Esophagus squamous epithelium (tissue), 5 donors: ENCODE measurements at regions not wholly inside any gene's neighbourhood (a gene's known extent, or its start where the extent isn't known, plus 50 kb on each side); places are given as distances from the start of the nearest gene placed in this dataset.
A peak's percentile ranks its signal among the peaks of the same experiment; 100 is the strongest.

Experiments
- DNase-seq: peaks from one replicate; lab custom pipeline; 2025; lab: John Stamatoyannopoulos, UW
- H3K27ac ChIP-seq, 4 donors: fragments of 200-600 bp; sonication (generic); one replicate each; pipeline ENCODE4 v1.5.1; 2016 to 2019; ENCODE audit warnings: mild to moderate bottlenecking in 1 of 4
- H3K27me3 ChIP-seq, 4 donors: fragments of 200-600 bp; sonication (generic); 1 replicate in 3 of 4; 2 replicates in 1 of 4; pipeline versions ENCODE4 v1.5.1 to v1.6.0; 2017 to 2021; ENCODE audit warnings: antibody characterized with exemption in 1 of 4
- H3K36me3 ChIP-seq, 3 donors: fragments of 200-600 bp; sonication (generic); one replicate each; pipeline ENCODE4 v1.5.1; 2016 to 2019
- H3K4me1 ChIP-seq, 3 donors: fragments of 200-600 bp; sonication (generic); one replicate each; pipeline ENCODE4 v1.5.1; 2017 to 2019
- H3K4me3 ChIP-seq, 4 donors: fragments of 200-600 bp; sonication (generic); 1 replicate in 3 of 4; 2 replicates in 1 of 4; pipeline ENCODE4 v1.5.1; 2016 to 2019; ENCODE audit warnings: mild to moderate bottlenecking in 2 of 4, moderate library complexity in 1 of 4
- H3K9me3 ChIP-seq, 3 donors: fragments of 200-600 bp; sonication (generic); one replicate each; pipeline ENCODE4 v1.5.1; 2016 to 2019
- POLR2A ChIP-seq, 4 donors: fragments of 450-650 bp; IDR thresholded peaks; one replicate each; pipeline ENCODE4 v1.6.1; 2017; ENCODE audit warnings: antibody characterized with exemption in 4 of 4, mild to moderate bottlenecking in 4 of 4, moderate library complexity in 3 of 4
- WGBS, 2 donors: methylation state at CpG; one replicate each; pipeline ENCODE4 v1.1.5; 2018; 5-methylcytosine and 5-hydroxymethylcytosine counted together
- intact Hi-C: fragments of 100-400 bp; cut with DNase I; formaldehyde crosslinking; loops from one replicate; pipeline ENCODE4 v1.15.0; 2022
- TF ChIP-seq, protein P1 (sequence below), 6 experiments: fragments of 450-650 bp in 4 of 6; fragments of 200-600 bp in 2 of 6; sonication (generic) in 2 of 6; IDR thresholded peaks; one replicate each; pipeline ENCODE4 v1.5.1; 2016 to 2019; ENCODE audit warnings: antibody characterized with exemption in 6 of 6, mild to moderate bottlenecking in 4 of 6, moderate library complexity in 4 of 6
- donor health status: DM: yes; HTN: yes; CAD: no.

- Histone ChIP-seq H3K27me3 (peaks cover 0 to 2% (median 0%) of the 10 kb centered on the region in 4 donors), H3K36me3 (no peaks in the 10 kb centered on the region), H3K4me3 (no peak overlapping the region), H3K27ac (no peak overlapping the region), H3K9me3 (no peaks in the 10 kb centered on the region), H3K4me1 (peaks cover 0 to 16% (median 0%) of the 10 kb centered on the region in 3 donors)
- no peak for TF ChIP-seq POLR2A (IDR thresholded peaks at IDR 0.05)
- TF ChIP-seq, protein P1, sequence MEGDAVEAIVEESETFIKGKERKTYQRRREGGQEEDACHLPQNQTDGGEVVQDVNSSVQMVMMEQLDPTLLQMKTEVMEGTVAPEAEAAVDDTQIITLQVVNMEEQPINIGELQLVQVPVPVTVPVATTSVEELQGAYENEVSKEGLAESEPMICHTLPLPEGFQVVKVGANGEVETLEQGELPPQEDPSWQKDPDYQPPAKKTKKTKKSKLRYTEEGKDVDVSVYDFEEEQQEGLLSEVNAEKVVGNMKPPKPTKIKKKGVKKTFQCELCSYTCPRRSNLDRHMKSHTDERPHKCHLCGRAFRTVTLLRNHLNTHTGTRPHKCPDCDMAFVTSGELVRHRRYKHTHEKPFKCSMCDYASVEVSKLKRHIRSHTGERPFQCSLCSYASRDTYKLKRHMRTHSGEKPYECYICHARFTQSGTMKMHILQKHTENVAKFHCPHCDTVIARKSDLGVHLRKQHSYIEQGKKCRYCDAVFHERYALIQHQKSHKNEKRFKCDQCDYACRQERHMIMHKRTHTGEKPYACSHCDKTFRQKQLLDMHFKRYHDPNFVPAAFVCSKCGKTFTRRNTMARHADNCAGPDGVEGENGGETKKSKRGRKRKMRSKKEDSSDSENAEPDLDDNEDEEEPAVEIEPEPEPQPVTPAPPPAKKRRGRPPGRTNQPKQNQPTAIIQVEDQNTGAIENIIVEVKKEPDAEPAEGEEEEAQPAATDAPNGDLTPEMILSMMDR (IDR thresholded peaks at IDR 0.05) = no peak
- DNase-seq = no peak
- intact Hi-C loops = no loop called here
- WGBS, 2 donors = 52 to 65% methylated on average over 2 of the region's 2 CpGs
These were observed 61.4 kb downstream of the TMEM100 start for GRCh38 chr17:55661256-55661758.

DNA sequence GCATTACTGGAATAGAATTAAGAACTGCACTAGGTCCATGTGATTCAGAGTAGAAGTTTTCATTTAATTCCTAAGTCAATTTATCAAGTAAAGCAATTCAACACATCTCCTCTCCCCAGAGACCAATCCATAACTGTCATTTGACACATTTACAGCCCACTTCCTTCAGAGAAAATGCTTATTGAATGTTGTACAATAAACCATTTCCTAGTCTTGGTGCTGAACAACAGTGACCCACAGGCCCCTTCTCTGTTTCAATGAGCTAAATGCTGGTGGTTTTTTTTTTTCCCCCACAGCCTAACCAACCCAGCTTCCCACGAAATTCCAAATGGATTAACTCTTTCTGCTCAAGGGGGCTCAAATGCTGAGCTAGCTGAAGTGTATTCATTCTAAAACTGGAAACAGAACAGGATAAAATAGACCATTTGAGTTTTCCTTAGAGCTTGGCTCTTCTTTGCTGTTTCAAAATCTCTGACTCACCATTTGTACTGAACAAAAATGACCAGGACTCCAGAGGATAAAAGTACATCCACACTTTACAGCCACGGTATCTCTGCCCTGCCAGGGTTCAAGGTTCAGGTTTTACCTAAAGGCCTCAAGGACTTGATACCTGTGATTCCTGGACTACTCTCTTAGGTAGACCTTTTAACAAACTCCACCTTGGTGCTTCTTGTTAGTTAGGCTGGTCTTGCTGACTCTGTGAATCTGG, 62.3 kb downstream of the TMEM100 start:
- Histone ChIP-seq H3K27ac (peak overlapping the region in 3 of 4 donors; percentile 19 to 50 (median 38)), H3K9me3 (no peaks in the 10 kb centered on the region), H3K36me3 (no peaks in the 10 kb centered on the region), H3K4me3 (no peak overlapping the region), H3K27me3 (peaks cover 0 to 2% (median 0%) of the 10 kb centered on the region in 4 donors), H3K4me1 (peaks cover 0 to 16% (median 0%) of the 10 kb centered on the region in 3 donors)
- TF ChIP-seq, protein P1 (IDR thresholded peaks at IDR 0.05) = no peak
- TF ChIP-seq POLR2A (IDR thresholded peaks at IDR 0.05) = no peak
- DNase-seq = no peak
- intact Hi-C loops = no loop called here
- 18 to 27% methylated on average over 2 of the region's 2 CpGs for WGBS, 2 donors

DNA sequence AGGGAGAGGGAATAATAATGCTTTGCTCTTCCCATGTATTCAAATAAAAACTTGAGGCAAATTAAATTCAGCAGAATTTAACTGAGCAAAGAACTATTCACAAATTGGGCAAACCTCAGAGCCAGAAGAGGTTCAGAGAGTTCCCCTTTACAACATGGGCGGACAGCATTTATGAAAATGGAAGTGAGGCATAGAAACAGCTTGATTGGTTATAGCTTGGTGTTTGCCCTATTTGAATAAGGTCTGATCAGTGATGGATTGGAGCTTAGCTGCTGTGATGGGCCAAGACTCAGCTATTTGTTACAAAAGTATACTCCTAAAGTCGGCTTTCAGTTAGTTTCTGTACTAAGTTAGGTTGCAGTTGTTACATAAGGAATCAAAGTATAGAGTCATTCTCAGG, 63.0 kb downstream of the TMEM100 start:
- TF ChIP-seq, protein P1 (IDR thresholded peaks at IDR 0.05) = no peak
- Histone ChIP-seq H3K27me3 (peaks cover 0 to 2% (median 0%) of the 10 kb centered on the region in 4 donors), H3K4me3 (no peak overlapping the region), H3K9me3 (no peaks in the 10 kb centered on the region), H3K27ac (peak overlapping the region in 3 of 4 donors; percentile 19 to 30 (median 29)), H3K4me1 (peaks cover 0 to 16% (median 0%) of the 10 kb centered on the region in 3 donors), H3K36me3 (no peaks in the 10 kb centered on the region)
- 63 to 71% methylated on average over 2 of the region's 2 CpGs for WGBS, 2 donors
- no peak for DNase-seq
- intact Hi-C loops = no loop called here

- no peaks in the 10 kb centered on the region for H3K36me3 ChIP-seq
- intact Hi-C loops = no loop called here
- no peak overlapping the region for H3K27ac ChIP-seq
- H3K27me3 ChIP-seq = peaks cover 0 to 2% (median 0%) of the 10 kb centered on the region in 4 donors
- TF ChIP-seq, protein P1 (IDR thresholded peaks at IDR 0.05) = no peak
- no peak for TF ChIP-seq POLR2A (IDR thresholded peaks at IDR 0.05)
- no peak for DNase-seq
- peaks cover 0 to 14% (median 0%) of the 10 kb centered on the region in 3 donors for H3K4me1 ChIP-seq
- no peaks in the 10 kb centered on the region for H3K9me3 ChIP-seq
- no peak overlapping the region for H3K4me3 ChIP-seq
These were observed 66.9 kb downstream of the TMEM100 start for GRCh38 chr17:55655777-55656176.

DNA sequence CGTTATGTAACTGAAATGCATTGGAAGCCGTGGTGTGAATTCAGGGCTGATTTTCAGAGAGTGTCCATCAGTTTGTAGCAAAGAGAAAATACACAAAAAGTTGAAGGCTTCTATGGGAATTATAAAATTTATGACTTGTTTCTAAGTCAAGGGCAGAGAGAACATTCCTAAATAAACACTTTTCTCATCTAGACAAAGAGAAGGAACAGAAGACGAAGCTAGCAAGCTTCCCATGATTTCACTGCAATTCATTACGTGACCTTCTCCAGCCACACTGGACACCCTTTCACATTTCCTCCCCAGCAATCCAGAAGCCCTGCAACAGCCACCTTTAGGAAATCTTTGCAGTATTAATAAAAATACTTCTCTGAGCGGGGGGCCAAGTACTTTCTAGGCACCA, 67.8 kb downstream of the TMEM100 start:
- no peak for DNase-seq
- TF ChIP-seq, protein P1 (IDR thresholded peaks at IDR 0.05) = no peak
- TF ChIP-seq POLR2A (IDR thresholded peaks at IDR 0.05) = no peak
- intact Hi-C loops = no loop called here
- peaks cover 0 to 2% (median 0%) of the 10 kb centered on the region in 4 donors for H3K27me3 ChIP-seq
- no peaks in the 10 kb centered on the region for H3K36me3 ChIP-seq
- H3K9me3 ChIP-seq = no peaks in the 10 kb centered on the region
- H3K4me3 ChIP-seq = no peak overlapping the region
- H3K27ac ChIP-seq = no peak overlapping the region
- peaks cover 0 to 6% (median 0%) of the 10 kb centered on the region in 3 donors for H3K4me1 ChIP-seq
- WGBS, 2 donors = 53 to 56% methylated on average over 5 of the region's 5 CpGs
